H1 (cell line): ENCODE measurements at regions not wholly inside any gene's neighbourhood (a gene's known extent, or its start where the extent isn't known, plus 50 kb on each side); places are given as distances from the start of the nearest gene placed in this dataset.

Experiments used
- CTCF ChIA-PET: fragments of 300-600 bp; sonication (Branson Sonifier 250); formaldehyde crosslinking; loops from one replicate; lab custom pipeline; 2021; ENCODE audit not compliant: partially characterized antibody; lab: Charles Lee
- POLR2A ChIA-PET: fragments of 300-600 bp; sonication (Branson Sonifier 250); formaldehyde crosslinking; loops from one replicate; lab custom pipeline; 2021; ENCODE audit warnings: inconsistent platforms; ENCODE audit not compliant: partially characterized antibody; lab: Charles Lee
- DNase-seq, 2 experiments: peaks; one replicate each; pipeline versions ENCODE4 v3.0.0 to v3.0.0-alpha.2; 2010 to 2022; ENCODE audit warnings: low spot score in 2 of 2, low read depth in 1 of 2, mixed read lengths in 1 of 2
- FAIRE-seq: peaks from 2 replicates; lab custom pipeline; 2011; peaks lifted over from hg19 to GRCh38; lab: Jason Lieb, UNC
- H2AFZ ChIP-seq: 2 replicates; pipeline ENCODE4 v1.8.1; 2012; ENCODE audit warnings: low read length, inconsistent platforms
- H2AK5ac ChIP-seq: 2 replicates; pipeline ENCODE4 v1.6.1; 2013; ENCODE audit warnings: low read depth, low read length
- H2BK120ac ChIP-seq: replicated peaks from 2 replicates; pipeline ENCODE3; 2013; ENCODE audit warnings: low read depth, low read length, inconsistent platforms
- H2BK12ac ChIP-seq: 2 replicates; pipeline ENCODE4 v1.6.1; 2013; ENCODE audit warnings: low read depth, low read length
- H2BK15ac ChIP-seq: 2 replicates; pipeline ENCODE4 v1.6.1; 2013; ENCODE audit warnings: low read length
- H2BK20ac ChIP-seq: 2 replicates; pipeline ENCODE4 v1.6.1; 2013; ENCODE audit warnings: low read length
- H2BK5ac ChIP-seq: 2 replicates; pipeline ENCODE4 v1.6.1; 2013; ENCODE audit warnings: low read depth, low read length
- H3K14ac ChIP-seq: 2 replicates; pipeline ENCODE4 v1.6.1; 2013; ENCODE audit warnings: inconsistent platforms; ENCODE audit not compliant: insufficient read length
- H3K18ac ChIP-seq: 2 replicates; pipeline ENCODE4 v1.6.1; 2013; ENCODE audit warnings: low read length; ENCODE audit errors: extremely low read depth
- H3K23ac ChIP-seq: 2 replicates; pipeline ENCODE4 v1.6.1; 2013; ENCODE audit warnings: inconsistent platforms; ENCODE audit not compliant: insufficient read length
- H3K23me2 ChIP-seq: 2 replicates; pipeline ENCODE4 v1.6.1; 2013; ENCODE audit warnings: low read depth, low read length
- H3K27ac ChIP-seq: 2 replicates; pipeline ENCODE4 v1.6.1; 2011; ENCODE audit warnings: low read depth, low read length, inconsistent platforms
- H3K27me3 ChIP-seq, 4 experiments: replicated peaks in 1 of 4; 1 replicate in 1 of 4; 2 replicates in 3 of 4; pipeline versions ENCODE4 v1.6.1 to v1.8.1; 2011 to 2013; ENCODE audit warnings: low read length in 3 of 4, mild to moderate bottlenecking in 3 of 4, inconsistent platforms in 2 of 4, mixed read lengths in 2 of 4, moderate library complexity in 1 of 4; ENCODE audit not compliant: control insufficient read depth in 3 of 4, insufficient read depth in 3 of 4; ENCODE audit errors: extremely low read depth in 1 of 4
- H3K36me3 ChIP-seq, 4 experiments: 2 replicates each; pipeline versions ENCODE4 v1.6.1 to v1.8.1; 2011 to 2013; ENCODE audit warnings: mild to moderate bottlenecking in 4 of 4, low read length in 3 of 4, moderate library complexity in 2 of 4, control low read depth in 1 of 4, inconsistent platforms in 1 of 4; ENCODE audit not compliant: insufficient read depth in 4 of 4, control insufficient read depth in 2 of 4
- H3K4ac ChIP-seq: replicated peaks from 2 replicates; pipeline ENCODE3; 2013; ENCODE audit warnings: low read length, low read depth, mixed read lengths, inconsistent platforms; ENCODE audit not compliant: insufficient read length
- H3K4me1 ChIP-seq, 4 experiments: replicated peaks in 1 of 4; 1 replicate in 1 of 4; 2 replicates in 3 of 4; pipeline versions ENCODE4 v1.6.1 to v1.8.1; 2011 to 2013; ENCODE audit warnings: low read length in 3 of 4, inconsistent platforms in 2 of 4, mixed read lengths in 1 of 4; ENCODE audit not compliant: insufficient read depth in 4 of 4, control insufficient read depth in 3 of 4
- H3K4me2 ChIP-seq, 2 experiments: 2 replicates each; pipeline versions ENCODE4 v1.6.1 to v1.8.1; 2011 to 2013; ENCODE audit warnings: low read depth in 2 of 2, low read length in 2 of 2, control low read depth in 1 of 2, inconsistent platforms in 1 of 2, mild to moderate bottlenecking in 1 of 2; ENCODE audit not compliant: insufficient read depth in 1 of 2
- H3K4me3 ChIP-seq, 4 experiments: fragments of 200-600, 300-600 bp in 1 of 4; sonication (generic), shearing (Covaris generic), sonication (Bioruptor Twin) in 1 of 4; 2 replicates each; pipeline versions ENCODE4 v1.5.1 to v1.8.1; 2011 to 2016; ENCODE audit warnings: low read length in 4 of 4, low read depth in 3 of 4, control low read depth in 2 of 4, inconsistent platforms in 2 of 4, mild to moderate bottlenecking in 2 of 4, mixed read lengths in 1 of 4, moderate library complexity in 1 of 4; ENCODE audit not compliant: insufficient read depth in 2 of 4; ENCODE audit errors: extremely low read depth in 1 of 4
- H3K56ac ChIP-seq: replicated peaks from 2 replicates; pipeline ENCODE3; 2013; ENCODE audit warnings: low read depth, mild to moderate bottlenecking, mixed read lengths, low read length, inconsistent platforms; ENCODE audit not compliant: insufficient read length
- H3K79me1 ChIP-seq: 2 replicates; pipeline ENCODE4 v1.6.1; 2013; ENCODE audit warnings: low read depth, low read length, control low read depth
- H3K79me2 ChIP-seq, 2 experiments: 2 replicates each; pipeline versions ENCODE4 v1.6.1 to v1.8.1; 2012 to 2013; ENCODE audit warnings: low read length in 2 of 2, mild to moderate bottlenecking in 2 of 2, inconsistent platforms in 1 of 2; ENCODE audit not compliant: insufficient read depth in 2 of 2, control insufficient read depth in 1 of 2
- H3K9ac ChIP-seq, 4 experiments: replicated peaks in 1 of 4; 1 replicate in 1 of 4; 2 replicates in 3 of 4; pipeline versions ENCODE4 v1.6.1 to v1.8.1; 2011 to 2013; ENCODE audit warnings: low read depth in 3 of 4, low read length in 3 of 4, control low read depth in 2 of 4, mild to moderate bottlenecking in 2 of 4, moderate library complexity in 2 of 4, inconsistent platforms in 1 of 4; ENCODE audit errors: extremely low read depth in 1 of 4
- H3K9me3 ChIP-seq, 2 experiments: 2 replicates each; pipeline versions ENCODE4 v1.6.1 to v1.8.1; 2012 to 2013; ENCODE audit warnings: mild to moderate bottlenecking in 2 of 2, moderate library complexity in 2 of 2, control low read depth in 1 of 2, inconsistent platforms in 1 of 2, low read depth in 1 of 2, low read length in 1 of 2, mixed read lengths in 1 of 2; ENCODE audit not compliant: insufficient read depth in 2 of 2
- H4K20me1 ChIP-seq, 2 experiments: replicated peaks in 1 of 2; 2 replicates each; pipeline versions ENCODE3 to v1.8.1; 2011 to 2013; ENCODE audit warnings: inconsistent platforms in 2 of 2, low read length in 2 of 2, mild to moderate bottlenecking in 1 of 2; ENCODE audit not compliant: insufficient read depth in 2 of 2, control insufficient read depth in 1 of 2
- H4K5ac ChIP-seq: 2 replicates; pipeline ENCODE4 v1.6.1; 2013; ENCODE audit warnings: low read length, low read depth, mixed read lengths, inconsistent platforms; ENCODE audit not compliant: insufficient read length
- H4K8ac ChIP-seq: 2 replicates; pipeline ENCODE4 v1.8.0; 2013; ENCODE audit warnings: mild to moderate bottlenecking, moderate library complexity, low read length, inconsistent platforms; ENCODE audit not compliant: insufficient read depth; ENCODE audit errors: extremely low read depth
- H4K91ac ChIP-seq: replicated peaks from 2 replicates; pipeline ENCODE3; 2013; ENCODE audit warnings: low read length, mixed read lengths, inconsistent platforms; ENCODE audit not compliant: insufficient read length
- CBX5 ChIP-seq: fragments of 300-800, 300-1000 bp; sonication (generic); IDR thresholded peaks from 2 replicates; pipeline ENCODE4 v1.7.1; 2016; ENCODE audit warnings: antibody characterized with exemption, low read length, low read depth
- JUND ChIP-seq: IDR thresholded peaks from 2 replicates; pipeline ENCODE4 v1.6.1; 2011; ENCODE audit warnings: mild to moderate bottlenecking, improper control_type of control experiment, low read length
- RNF2 ChIP-seq: fragments of 200-900, 300-1000 bp; sonication (generic); IDR thresholded peaks from 2 replicates; pipeline ENCODE4 v1.7.1; 2016; ENCODE audit warnings: borderline replicate concordance, low read depth, mild to moderate bottlenecking, antibody characterized with exemption, low read length; ENCODE audit not compliant: poor library complexity, severe bottlenecking; ENCODE audit errors: missing control alignments
- SIRT6 ChIP-seq: IDR thresholded peaks from one replicate; pipeline ENCODE4 v1.7.1; 2012; ENCODE audit warnings: low read length, inconsistent platforms
- SRF ChIP-seq: IDR thresholded peaks from 2 replicates; pipeline ENCODE4 v1.6.1; 2011; ENCODE audit warnings: mild to moderate bottlenecking, low read depth, low read length, moderate library complexity
- USF2 ChIP-seq: IDR thresholded peaks from 2 replicates; pipeline ENCODE4 v1.6.1; 2011; ENCODE audit warnings: low read length, improper control_type of control experiment
- TF ChIP-seq, protein P1 (sequence below), 3 experiments: IDR thresholded peaks; 1 replicate in 2 of 3; 2 replicates in 1 of 3; pipeline versions ENCODE4 v1.5.1 to v1.6.1; 2011; ENCODE audit warnings: low read length in 3 of 3, mild to moderate bottlenecking in 3 of 3, inconsistent platforms in 2 of 3, low read depth in 1 of 3, moderate library complexity in 1 of 3; ENCODE audit not compliant: insufficient read depth in 1 of 3; ENCODE audit errors: control extremely low read depth in 1 of 3
- TF ChIP-seq, protein P2 (sequence below): IDR thresholded peaks from 2 replicates; pipeline ENCODE4 v1.6.1; 2012; ENCODE audit warnings: inconsistent platforms

- Histone ChIP-seq H3K36me3 (no peaks in the 10 kb centered on the region), H3K23ac (no peak overlapping the region), H3K4me1 (no peaks in the 10 kb centered on the region), H3K27me3 (no peaks in the 10 kb centered on the region), H3K56ac (no peak overlapping the region), H3K79me1 (no peaks in the 10 kb centered on the region), H2BK120ac (no peak overlapping the region), H3K79me2 (no peaks in the 10 kb centered on the region), H4K91ac (no peak overlapping the region), H4K20me1 (no peaks in the 10 kb centered on the region), H3K4me3 (no peak overlapping the region), H3K9ac (no peak overlapping the region), H3K18ac (no peak overlapping the region), H2BK12ac (no peak overlapping the region), H3K9me3 (0 out of 4 replicates have a peak, but pooled peaks cover 0 to 3% of the 10 kb centered on the region in 2 experiments), H3K27ac (no peak overlapping the region), H3K14ac (no peak overlapping the region), H3K23me2 (no peaks in the 10 kb centered on the region), H2BK20ac (no peak overlapping the region), H2AK5ac (no peak overlapping the region), H2BK5ac (no peak overlapping the region), H3K4ac (no peak overlapping the region), H2BK15ac (no peak overlapping the region), H3K4me2 (no peak overlapping the region), H2AFZ (no peak overlapping the region), H4K8ac (no peak overlapping the region), H4K5ac (no peak overlapping the region)
- POLR2A ChIA-PET: no interaction called here
- no peak for TF ChIP-seq JUND
- no peak for TF ChIP-seq USF2
- TF ChIP-seq RNF2: no peak
- TF ChIP-seq, protein P1, sequence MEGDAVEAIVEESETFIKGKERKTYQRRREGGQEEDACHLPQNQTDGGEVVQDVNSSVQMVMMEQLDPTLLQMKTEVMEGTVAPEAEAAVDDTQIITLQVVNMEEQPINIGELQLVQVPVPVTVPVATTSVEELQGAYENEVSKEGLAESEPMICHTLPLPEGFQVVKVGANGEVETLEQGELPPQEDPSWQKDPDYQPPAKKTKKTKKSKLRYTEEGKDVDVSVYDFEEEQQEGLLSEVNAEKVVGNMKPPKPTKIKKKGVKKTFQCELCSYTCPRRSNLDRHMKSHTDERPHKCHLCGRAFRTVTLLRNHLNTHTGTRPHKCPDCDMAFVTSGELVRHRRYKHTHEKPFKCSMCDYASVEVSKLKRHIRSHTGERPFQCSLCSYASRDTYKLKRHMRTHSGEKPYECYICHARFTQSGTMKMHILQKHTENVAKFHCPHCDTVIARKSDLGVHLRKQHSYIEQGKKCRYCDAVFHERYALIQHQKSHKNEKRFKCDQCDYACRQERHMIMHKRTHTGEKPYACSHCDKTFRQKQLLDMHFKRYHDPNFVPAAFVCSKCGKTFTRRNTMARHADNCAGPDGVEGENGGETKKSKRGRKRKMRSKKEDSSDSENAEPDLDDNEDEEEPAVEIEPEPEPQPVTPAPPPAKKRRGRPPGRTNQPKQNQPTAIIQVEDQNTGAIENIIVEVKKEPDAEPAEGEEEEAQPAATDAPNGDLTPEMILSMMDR (IDR thresholded peaks at IDR 0.05; ENCODE audit: control extremely low read depth in 1 of 3, insufficient read depth in 1 of 3, low read depth in 1 of 3, low read length in 3 of 3): no peak
- TF ChIP-seq CBX5: no peak
- no peak for TF ChIP-seq SRF
- no peak for TF ChIP-seq SIRT6
- TF ChIP-seq, protein P2, sequence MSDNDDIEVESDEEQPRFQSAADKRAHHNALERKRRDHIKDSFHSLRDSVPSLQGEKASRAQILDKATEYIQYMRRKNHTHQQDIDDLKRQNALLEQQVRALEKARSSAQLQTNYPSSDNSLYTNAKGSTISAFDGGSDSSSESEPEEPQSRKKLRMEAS: no peak
- CTCF ChIA-PET: interaction anchor here (1.3 kb wide), 1 partner anchor 18 kb away, joined by 4 read pairs; no protein-coding TSS in a partner anchor
- no peak for FAIRE-seq
- no peak for DNase-seq
Observed at GRCh38 chr4:58081356-58081755, 971.2 kb upstream of the IGFBP7 start.
